ENCODE measurements at regions not wholly inside any gene's neighbourhood (a gene's known extent, or its start where the extent isn't known, plus 50 kb on each side); places are given as distances from the start of the nearest gene placed in this dataset.

GRCh38 chr4:81771721-81772120, 300.0 kb upstream of the RASGEF1B start:
- no peak for TF ChIP-seq EP300 (IDR thresholded peaks at IDR 0.05)
- no peak for TF ChIP-seq POLR2A (IDR thresholded peaks at IDR 0.05)
